Duodenal mucosa (tissue), 2 donors: ENCODE measurements at regions not wholly inside any gene's neighbourhood (a gene's known extent, or its start where the extent isn't known, plus 50 kb on each side); places are given as distances from the start of the nearest gene placed in this dataset.

Experiments
- H3K27ac ChIP-seq: one replicate; pipeline ENCODE4 v1.7.0; 2013; ENCODE audit warnings: low read depth, low read length
- H3K27me3 ChIP-seq, 2 donors: one replicate each; pipeline ENCODE4 v1.7.0; 2013; ENCODE audit warnings: low read length in 2 of 2, control low read depth in 1 of 2; ENCODE audit not compliant: insufficient read depth in 2 of 2, control insufficient read depth in 1 of 2
- H3K36me3 ChIP-seq, 2 donors: one replicate each; pipeline ENCODE4 v1.7.0; 2013; ENCODE audit warnings: low read length in 2 of 2, control low read depth in 1 of 2; ENCODE audit not compliant: insufficient read depth in 2 of 2, control insufficient read depth in 1 of 2
- H3K4me1 ChIP-seq, 2 donors: one replicate each; pipeline ENCODE4 v1.7.0; 2013; ENCODE audit warnings: low read length in 2 of 2, control low read depth in 1 of 2; ENCODE audit not compliant: insufficient read depth in 2 of 2, control insufficient read depth in 1 of 2
- H3K4me3 ChIP-seq, 2 donors: one replicate each; pipeline ENCODE4 v1.7.0; 2013; ENCODE audit warnings: low read length in 2 of 2, low read depth in 1 of 2
- H3K9ac ChIP-seq, 2 donors: one replicate each; pipeline ENCODE4 v1.7.0; 2013; ENCODE audit warnings: low read length in 2 of 2, low read depth in 1 of 2
- H3K9me3 ChIP-seq, 2 donors: one replicate each; pipeline ENCODE4 v1.7.0; 2013; ENCODE audit warnings: low read length in 2 of 2, control low read depth in 1 of 2; ENCODE audit not compliant: control insufficient read depth in 1 of 2

- Histone ChIP-seq H3K9ac (no peak overlapping the region), H3K27ac (no peak overlapping the region), H3K4me1 (no peaks in the 10 kb centered on the region), H3K4me3 (no peak overlapping the region), H3K9me3 (no peaks in the 10 kb centered on the region), H3K36me3 (no peaks in the 10 kb centered on the region), H3K27me3 (no peaks in the 10 kb centered on the region)
These were observed 405.0 kb upstream of the DDX18 start for GRCh38 chr2:117409443-117409842.

DNA sequence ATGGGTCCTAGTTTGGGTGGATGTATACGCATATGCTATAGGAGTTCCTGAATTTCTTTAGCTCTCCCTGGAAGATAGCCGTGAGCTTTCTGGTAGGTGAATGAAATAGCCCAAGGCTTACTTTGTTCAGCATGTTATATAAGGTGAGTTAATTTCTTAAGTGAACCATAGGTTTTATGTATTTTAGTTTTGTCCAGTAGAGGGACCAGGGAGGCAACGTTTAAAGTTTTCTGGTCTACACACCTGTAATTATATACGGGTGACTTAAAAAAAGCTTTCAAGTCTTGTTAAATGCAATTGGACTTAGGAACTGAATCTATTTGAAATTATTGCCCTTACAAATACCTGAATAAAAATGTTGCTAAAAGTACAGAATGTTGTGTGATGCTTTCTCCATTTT lies 402.5 kb upstream of the DDX18 start:
- Histone ChIP-seq H3K27ac (no peak overlapping the region), H3K4me3 (no peak overlapping the region), H3K36me3 (no peaks in the 10 kb centered on the region), H3K27me3 (no peaks in the 10 kb centered on the region), H3K4me1 (no peaks in the 10 kb centered on the region), H3K9me3 (no peaks in the 10 kb centered on the region), H3K9ac (no peak overlapping the region)

DNA sequence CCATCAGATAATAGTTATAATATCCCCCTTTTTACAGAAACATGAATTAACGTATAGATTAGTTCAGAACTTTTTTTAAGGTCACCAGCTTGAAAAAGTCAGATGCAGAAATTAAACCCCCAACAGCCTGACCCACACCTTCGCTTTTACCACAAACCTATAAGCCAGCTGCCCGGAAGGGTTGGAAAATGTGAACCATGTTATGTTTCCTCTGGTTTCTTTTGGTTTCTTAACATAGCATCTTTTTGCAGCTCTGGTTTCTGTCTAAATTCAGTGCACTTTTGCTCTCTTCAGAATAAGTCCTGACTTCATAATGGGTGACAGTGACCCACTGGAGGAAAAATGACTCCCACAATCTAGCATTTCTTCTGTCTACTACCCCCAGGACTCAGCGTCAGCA lies 381.7 kb upstream of the DDX18 start:
- no peaks in the 10 kb centered on the region for H3K9me3 ChIP-seq
- no peak overlapping the region for H3K4me3 ChIP-seq
- H3K27me3 ChIP-seq: no peaks in the 10 kb centered on the region
- no peaks in the 10 kb centered on the region for H3K36me3 ChIP-seq
- H3K27ac ChIP-seq: no peak overlapping the region
- H3K9ac ChIP-seq: no peak overlapping the region
- peaks cover 0 to 5% of the 10 kb centered on the region in 2 donors for H3K4me1 ChIP-seq

DNA sequence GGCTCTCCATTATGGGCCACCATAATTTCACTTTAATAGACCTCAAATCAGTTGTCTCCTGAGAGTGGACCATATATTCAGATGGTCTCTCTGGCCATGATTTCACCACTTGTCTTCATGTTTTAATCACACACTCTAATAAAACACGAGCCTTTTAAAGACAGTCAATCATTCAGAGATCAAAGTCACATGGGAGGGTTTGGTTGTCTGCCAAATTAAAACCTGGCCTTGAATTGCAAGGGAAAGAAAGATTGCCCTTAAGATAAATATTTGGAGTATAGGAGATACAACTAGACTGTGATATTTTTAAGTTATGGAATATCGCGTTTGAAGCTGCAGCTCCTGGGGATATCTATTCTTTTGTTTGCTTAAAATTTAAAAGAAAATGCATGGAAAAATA lies 377.8 kb upstream of the DDX18 start:
- Histone ChIP-seq H3K27ac (no peak overlapping the region), H3K4me1 (peaks cover 0 to 5% of the 10 kb centered on the region in 2 donors), H3K9ac (no peak overlapping the region), H3K9me3 (no peaks in the 10 kb centered on the region), H3K27me3 (no peaks in the 10 kb centered on the region), H3K36me3 (no peaks in the 10 kb centered on the region), H3K4me3 (no peak overlapping the region)

GRCh38 chr2:117470311-117471095 lies 344.0 kb upstream of the DDX18 start:
- H3K9me3 ChIP-seq: no peaks in the 10 kb centered on the region
- H3K36me3 ChIP-seq: no peaks in the 10 kb centered on the region
- H3K4me1 ChIP-seq: no peaks in the 10 kb centered on the region
- H3K27ac ChIP-seq: no peak overlapping the region
- H3K9ac ChIP-seq: no peak overlapping the region
- H3K27me3 ChIP-seq: no peaks in the 10 kb centered on the region
- H3K4me3 ChIP-seq: no peak overlapping the region

- H3K9ac ChIP-seq: no peak overlapping the region
- no peaks in the 10 kb centered on the region for H3K4me1 ChIP-seq
- no peak overlapping the region for H3K4me3 ChIP-seq
- H3K27me3 ChIP-seq: no peaks in the 10 kb centered on the region
- no peak overlapping the region for H3K27ac ChIP-seq
- H3K9me3 ChIP-seq: peaks cover 0 to 11% of the 10 kb centered on the region in 2 donors
- no peaks in the 10 kb centered on the region for H3K36me3 ChIP-seq
These were observed 332.9 kb upstream of the DDX18 start for GRCh38 chr2:117481608-117482007.

GRCh38 chr2:117485588-117485987 lies 328.9 kb upstream of the DDX18 start:
- Histone ChIP-seq H3K9me3 (peaks cover 0 to 3% of the 10 kb centered on the region in 2 donors), H3K9ac (no peak overlapping the region), H3K36me3 (no peaks in the 10 kb centered on the region), H3K4me1 (no peaks in the 10 kb centered on the region), H3K4me3 (no peak overlapping the region), H3K27me3 (no peaks in the 10 kb centered on the region), H3K27ac (no peak overlapping the region)

GRCh38 chr2:117486081-117486480 lies 328.4 kb upstream of the DDX18 start:
- H3K27me3 ChIP-seq: no peaks in the 10 kb centered on the region
- H3K9ac ChIP-seq: no peak overlapping the region
- no peaks in the 10 kb centered on the region for H3K36me3 ChIP-seq

GRCh38 chr2:117492209-117492851 lies 322.2 kb upstream of the DDX18 start:
- H3K4me3 ChIP-seq: no peak overlapping the region
- H3K27ac ChIP-seq: no peak overlapping the region
- no peaks in the 10 kb centered on the region for H3K4me1 ChIP-seq
- no peaks in the 10 kb centered on the region for H3K27me3 ChIP-seq
- no peak overlapping the region for H3K9ac ChIP-seq
- H3K36me3 ChIP-seq: no peaks in the 10 kb centered on the region
- H3K9me3 ChIP-seq: no peaks in the 10 kb centered on the region

More at GRCh38 chr2:117486081-117486480, 328.4 kb upstream of the DDX18 start:
- no peaks in the 10 kb centered on the region for H3K4me1 ChIP-seq
- no peaks in the 10 kb centered on the region for H3K9me3 ChIP-seq
- no peak overlapping the region for H3K27ac ChIP-seq
- H3K4me3 ChIP-seq: no peak overlapping the region

DNA sequence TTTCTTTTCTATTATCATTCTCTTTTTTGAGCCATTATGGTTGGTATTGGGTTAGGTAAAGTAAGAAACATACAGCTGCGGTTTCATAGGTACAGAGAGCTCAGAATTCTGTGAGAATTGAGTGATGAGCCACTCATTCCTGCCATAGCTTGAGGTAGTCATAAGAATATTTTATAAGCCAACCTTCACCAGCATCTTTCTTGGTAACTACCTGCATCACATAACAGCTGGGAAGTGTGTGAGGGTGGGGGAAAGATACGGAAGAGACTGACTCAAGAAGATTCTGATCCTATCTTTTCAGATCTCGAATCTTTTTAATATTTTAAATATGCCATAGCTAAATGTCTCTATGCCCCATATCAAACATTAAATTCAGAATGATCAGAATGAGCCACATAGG lies 313.8 kb upstream of the DDX18 start:
- no peaks in the 10 kb centered on the region for H3K27me3 ChIP-seq
- no peaks in the 10 kb centered on the region for H3K36me3 ChIP-seq
- H3K9ac ChIP-seq: no peak overlapping the region
- H3K4me3 ChIP-seq: no peak overlapping the region
- H3K9me3 ChIP-seq: peaks cover 0 to 4% of the 10 kb centered on the region in 2 donors
- H3K4me1 ChIP-seq: no peaks in the 10 kb centered on the region
- no peak overlapping the region for H3K27ac ChIP-seq
